ENCODE measurements at regions not wholly inside any gene's neighbourhood (a gene's known extent, or its start where the extent isn't known, plus 50 kb on each side); places are given as distances from the start of the nearest gene placed in this dataset.
"Not testable (repeated sequence)": the region's sequence is repeated elsewhere in the genome, so short reads cannot be mapped to it uniquely, and the experiment has no call there.

- ATAC-seq (no peak), DNase-seq (no peak)
- Mint-ChIP-seq H3K9me3 (ENCODE audit: low read depth) (no peaks in the 10 kb centered on the region), H3K36me3 (ENCODE audit: low read depth) (no peaks in the 10 kb centered on the region), H3K27ac (no peak overlapping the region), H3K4me1 (no peaks in the 10 kb centered on the region), H3K4me3 (no peak overlapping the region), H3K27me3 (peaks cover 9% of the 10 kb centered on the region)
- POLR2A ChIA-PET = interaction anchor here (0.6 kb wide), 1 partner anchor 910 kb away, joined by 3 read pairs; the partner anchor contains the start of gene CITED2
- CTCF ChIA-PET = no interaction called here
- intact Hi-C loops (cut with DNase I, micrococcal nuclease) = no loop called here
Observed at GRCh38 chr6:140284871-140285270, 910.4 kb upstream of the CITED2 start.

DNA sequence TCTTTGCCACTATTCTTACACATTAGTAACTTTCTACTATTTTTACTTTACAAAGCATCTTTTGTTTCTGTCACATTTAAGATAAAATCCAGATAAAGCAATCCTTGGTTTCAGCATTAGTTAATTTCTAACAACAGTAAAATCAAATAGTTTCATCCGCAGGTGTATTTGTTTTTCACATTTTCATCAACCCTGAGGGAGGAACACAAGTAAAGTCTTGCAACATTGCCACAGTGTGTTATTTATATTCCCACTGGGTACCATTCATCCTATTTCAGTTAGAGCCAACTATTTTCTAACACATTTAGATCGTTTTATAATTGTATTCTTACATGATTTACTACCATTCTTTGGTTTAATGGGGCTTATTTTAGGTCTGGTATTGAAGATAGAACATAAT lies 908.7 kb upstream of the CITED2 start:
- no peaks in the 10 kb centered on the region for H3K9me3 Mint-ChIP-seq (ENCODE audit: low read depth)
- ChIA-PET CTCF (interaction anchor here (0.6 kb wide), 1 partner anchor 85 kb away, joined by 4 read pairs; no protein-coding TSS in a partner anchor), POLR2A (no interaction called here)
- intact Hi-C loops (cut with DNase I, micrococcal nuclease) = no loop called here
- DNase-seq (no peak), ATAC-seq (no peak)
- H3K27ac Mint-ChIP-seq = no peak overlapping the region
- peaks cover 5% of the 10 kb centered on the region for H3K27me3 Mint-ChIP-seq
- H3K4me1 Mint-ChIP-seq = no peaks in the 10 kb centered on the region
- no peaks in the 10 kb centered on the region for H3K36me3 Mint-ChIP-seq (ENCODE audit: low read depth)
- H3K4me3 Mint-ChIP-seq = no peak overlapping the region

DNA sequence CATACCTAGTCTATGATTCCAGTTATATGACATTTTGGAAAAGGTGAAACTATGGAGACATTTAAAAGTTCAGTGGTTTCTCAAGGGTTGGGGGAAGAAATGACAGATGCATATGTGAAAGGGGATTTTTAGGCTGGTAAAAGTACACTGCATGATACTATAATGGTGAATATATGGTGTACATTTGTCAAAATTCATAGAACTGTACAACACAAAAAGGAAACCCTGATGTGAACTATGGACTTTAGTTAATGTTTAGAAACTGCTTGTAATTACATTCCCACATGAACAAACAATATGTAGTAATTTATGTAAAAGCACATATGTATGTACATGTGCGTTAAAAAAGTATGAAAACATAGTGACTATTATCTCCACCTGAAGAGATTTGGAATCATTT lies 907.3 kb upstream of the CITED2 start:
- ATAC-seq (no peak), DNase-seq (no peak)
- ChIA-PET CTCF (no interaction called here), POLR2A (no interaction called here)
- Mint-ChIP-seq H3K36me3 (ENCODE audit: low read depth) (no peaks in the 10 kb centered on the region), H3K27ac (no peak overlapping the region), H3K4me3 (no peak overlapping the region), H3K9me3 (ENCODE audit: low read depth) (no peaks in the 10 kb centered on the region), H3K4me1 (no peaks in the 10 kb centered on the region), H3K27me3 (peaks cover 2% of the 10 kb centered on the region)
- intact Hi-C loops (cut with DNase I, micrococcal nuclease) = no loop called here

DNA sequence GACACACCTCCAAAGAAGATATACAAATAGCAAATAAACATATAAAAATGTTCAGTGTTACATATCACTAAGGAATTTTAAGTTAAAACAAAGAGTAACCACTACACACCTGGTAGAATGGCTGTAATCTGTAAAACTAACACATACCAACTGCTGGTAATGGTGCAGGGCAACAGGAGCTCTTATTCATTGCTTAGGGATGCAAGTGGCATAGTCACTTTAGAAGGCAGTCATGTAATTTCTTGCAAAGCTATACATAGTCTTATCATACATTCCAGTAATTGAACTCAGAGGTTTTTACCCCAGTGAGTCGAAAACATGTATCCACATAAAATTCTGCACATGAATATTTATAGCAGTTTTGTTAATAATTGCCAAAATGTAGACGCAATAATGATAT lies 906.8 kb upstream of the CITED2 start:
- POLR2A ChIA-PET = no interaction called here

GRCh38 chr6:140276719-140277118 lies 902.3 kb upstream of the CITED2 start:
- peaks cover 4% of the 10 kb centered on the region for H3K27me3 Mint-ChIP-seq
- no peak for ATAC-seq
- H3K36me3 Mint-ChIP-seq (ENCODE audit: low read depth) = no peaks in the 10 kb centered on the region
- H3K9me3 Mint-ChIP-seq (ENCODE audit: low read depth) = no peaks in the 10 kb centered on the region
- ChIA-PET POLR2A (no interaction called here), CTCF (no interaction called here)
- H3K4me3 Mint-ChIP-seq = no peak overlapping the region
- no peak overlapping the region for H3K27ac Mint-ChIP-seq
- no peaks in the 10 kb centered on the region for H3K4me1 Mint-ChIP-seq
- intact Hi-C loops (cut with DNase I, micrococcal nuclease) = no loop called here
- no peak for DNase-seq

More for the DNA sequence above, 906.8 kb upstream of the CITED2 start:
- intact Hi-C loops (cut with DNase I, micrococcal nuclease) = no loop called here
- ATAC-seq (no peak), DNase-seq (no peak)
- no peak overlapping the region for H3K4me3 Mint-ChIP-seq
- H3K9me3 Mint-ChIP-seq (ENCODE audit: low read depth) = no peaks in the 10 kb centered on the region
- H3K4me1 Mint-ChIP-seq = no peaks in the 10 kb centered on the region
- CTCF ChIA-PET = no interaction called here
- H3K36me3 Mint-ChIP-seq (ENCODE audit: low read depth) = no peaks in the 10 kb centered on the region
- peaks cover 2% of the 10 kb centered on the region for H3K27me3 Mint-ChIP-seq
- H3K27ac Mint-ChIP-seq = no peak overlapping the region

- H3K36me3 Mint-ChIP-seq (ENCODE audit: low read depth) = no peaks in the 10 kb centered on the region
- ATAC-seq = no peak
- POLR2A ChIA-PET = no interaction called here
Observed at GRCh38 chr6:140276133-140276532, 901.7 kb upstream of the CITED2 start.

DNA sequence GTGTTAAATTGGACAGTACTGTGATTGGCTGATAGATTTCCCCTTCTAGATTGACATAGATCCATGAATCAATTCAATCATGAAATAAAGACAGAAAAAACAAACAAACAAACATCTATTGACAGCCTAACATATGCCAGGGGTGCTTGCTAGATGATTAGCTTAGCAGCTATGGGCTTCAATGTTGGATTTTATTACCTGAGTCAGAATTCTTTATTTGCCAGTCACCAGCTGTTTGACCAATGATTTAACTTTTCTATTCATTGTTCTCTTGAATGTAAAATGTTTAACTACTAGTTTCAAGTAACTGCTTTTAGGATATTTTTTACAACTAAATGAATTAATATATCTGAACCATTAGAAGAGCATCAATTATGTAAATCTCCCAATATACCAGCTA lies 901.3 kb upstream of the CITED2 start:
- no peaks in the 10 kb centered on the region for H3K36me3 Mint-ChIP-seq (ENCODE audit: low read depth)
- H3K4me3 Mint-ChIP-seq = no peak overlapping the region
- peaks cover 4% of the 10 kb centered on the region for H3K27me3 Mint-ChIP-seq
- CTCF ChIA-PET = no interaction called here
- H3K27ac Mint-ChIP-seq = no peak overlapping the region
- H3K4me1 Mint-ChIP-seq = no peaks in the 10 kb centered on the region
- ATAC-seq (no peak), DNase-seq (no peak)
- no peaks in the 10 kb centered on the region for H3K9me3 Mint-ChIP-seq (ENCODE audit: low read depth)
- POLR2A ChIA-PET = no interaction called here
- intact Hi-C loops (cut with DNase I, micrococcal nuclease) = no loop called here

More at GRCh38 chr6:140276133-140276532, 901.7 kb upstream of the CITED2 start:
- Mint-ChIP-seq H3K9me3 (ENCODE audit: low read depth) (no peaks in the 10 kb centered on the region), H3K27me3 (peaks cover 4% of the 10 kb centered on the region), H3K4me1 (no peaks in the 10 kb centered on the region), H3K27ac (no peak overlapping the region), H3K4me3 (no peak overlapping the region)
- DNase-seq = no peak
- CTCF ChIA-PET = no interaction called here
- intact Hi-C loops (cut with DNase I, micrococcal nuclease) = no loop called here

GRCh38 chr6:140274548-140274947 lies 900.1 kb upstream of the CITED2 start:
- H3K4me1 Mint-ChIP-seq = no peaks in the 10 kb centered on the region
- no peak for DNase-seq

DNA sequence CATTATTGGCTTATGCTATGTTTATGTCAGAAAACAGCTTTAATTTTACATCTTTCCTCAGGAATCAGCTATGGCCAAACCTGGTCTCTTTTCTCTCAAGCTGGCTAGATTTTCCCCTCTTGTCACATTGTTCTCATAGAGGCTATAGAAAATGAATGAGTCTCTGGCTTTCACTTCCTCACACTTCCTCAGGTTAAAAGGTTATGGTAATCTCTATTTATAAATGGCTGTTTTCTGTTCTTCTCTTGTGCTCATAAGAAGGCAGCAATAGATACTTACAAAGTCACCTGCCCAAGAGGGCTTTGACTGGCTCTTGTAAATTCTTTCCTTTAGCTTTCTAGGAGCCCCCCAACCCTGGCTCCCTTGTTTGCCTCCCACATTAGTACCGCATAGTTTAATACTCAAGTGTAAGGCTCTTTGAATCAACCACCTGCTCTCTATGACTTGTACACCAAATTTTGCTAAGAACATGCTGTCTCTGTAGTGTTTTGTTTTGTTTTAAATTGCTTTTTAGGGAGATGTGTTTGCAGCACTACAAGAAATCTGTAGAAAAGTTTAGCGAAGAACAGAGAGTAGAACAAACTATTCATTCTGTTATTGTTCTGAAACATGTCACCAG lies 897.4 kb upstream of the CITED2 start:
- POLR2A ChIA-PET = no interaction called here
- Mint-ChIP-seq H3K4me1 (no peaks in the 10 kb centered on the region), H3K9me3 (ENCODE audit: low read depth) (no peaks in the 10 kb centered on the region), H3K27ac (no peak overlapping the region), H3K4me3 (no peak overlapping the region), H3K36me3 (ENCODE audit: low read depth) (no peaks in the 10 kb centered on the region), H3K27me3 (peaks cover 2% of the 10 kb centered on the region)
- CTCF ChIA-PET = interaction anchor here (0.6 kb wide), 1 partner anchor 342 kb away, joined by 3 read pairs; no protein-coding TSS in a partner anchor
- ATAC-seq (no peak), DNase-seq (no peak)
- intact Hi-C loops (cut with DNase I, micrococcal nuclease) = no loop called here

More at GRCh38 chr6:140274548-140274947, 900.1 kb upstream of the CITED2 start:
- no peak for ATAC-seq
- Mint-ChIP-seq H3K9me3 (ENCODE audit: low read depth) (no peaks in the 10 kb centered on the region), H3K27me3 (peaks cover 2% of the 10 kb centered on the region), H3K4me3 (no peak overlapping the region), H3K36me3 (ENCODE audit: low read depth) (no peaks in the 10 kb centered on the region), H3K27ac (no peak overlapping the region)
- CTCF ChIA-PET = no interaction called here
- POLR2A ChIA-PET = no interaction called here
- intact Hi-C loops (cut with DNase I, micrococcal nuclease) = no loop called here

DNA sequence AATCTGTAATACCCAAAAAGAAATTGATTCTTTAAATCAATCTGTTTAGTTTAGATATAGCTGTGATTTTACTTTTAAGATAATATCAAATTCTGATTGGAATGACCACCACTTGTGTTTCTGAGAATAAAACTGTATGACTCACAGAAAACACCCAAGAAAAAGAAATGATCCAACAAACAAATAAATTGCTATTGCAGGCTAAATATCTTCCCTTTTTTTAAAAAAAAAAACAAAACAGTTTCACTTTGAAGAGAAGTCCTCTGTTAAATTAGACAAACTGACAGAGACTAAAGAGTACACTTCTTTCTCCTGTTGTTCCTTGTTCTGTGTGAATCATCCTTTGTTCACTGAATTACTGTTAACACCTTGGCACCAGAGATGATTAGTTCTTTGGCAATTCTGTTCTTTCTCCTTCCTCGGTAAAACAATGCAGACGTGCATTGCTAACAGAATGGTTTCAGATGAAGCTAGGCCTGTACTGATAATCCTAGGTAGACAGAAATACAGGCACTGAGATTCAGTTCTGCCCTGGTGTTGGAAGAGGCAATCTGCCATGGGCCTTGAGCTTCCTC lies 895.2 kb upstream of the CITED2 start:
- POLR2A ChIA-PET = no interaction called here
- no peaks in the 10 kb centered on the region for H3K9me3 Mint-ChIP-seq (ENCODE audit: low read depth)
- CTCF ChIA-PET = no interaction called here
- H3K27me3 Mint-ChIP-seq = peaks cover 2% of the 10 kb centered on the region
- no peak for ATAC-seq
- no peak for DNase-seq
- H3K4me1 Mint-ChIP-seq = no peaks in the 10 kb centered on the region
- no peak overlapping the region for H3K27ac Mint-ChIP-seq
- no peak overlapping the region for H3K4me3 Mint-ChIP-seq
- intact Hi-C loops (cut with DNase I, micrococcal nuclease) = no loop called here
- no peaks in the 10 kb centered on the region for H3K36me3 Mint-ChIP-seq (ENCODE audit: low read depth)

- Mint-ChIP-seq H3K27ac (no peak overlapping the region), H3K4me3 (no peak overlapping the region), H3K36me3 (ENCODE audit: low read depth) (no peaks in the 10 kb centered on the region), H3K9me3 (ENCODE audit: low read depth) (no peaks in the 10 kb centered on the region), H3K4me1 (no peaks in the 10 kb centered on the region), H3K27me3 (peaks cover 2% of the 10 kb centered on the region)
- POLR2A ChIA-PET = no interaction called here
- DNase-seq (no peak), ATAC-seq (no peak)
- intact Hi-C loops (cut with DNase I, micrococcal nuclease) = no loop called here
- CTCF ChIA-PET = no interaction called here
Observed at GRCh38 chr6:140264431-140264830, 890.0 kb upstream of the CITED2 start.

DNA sequence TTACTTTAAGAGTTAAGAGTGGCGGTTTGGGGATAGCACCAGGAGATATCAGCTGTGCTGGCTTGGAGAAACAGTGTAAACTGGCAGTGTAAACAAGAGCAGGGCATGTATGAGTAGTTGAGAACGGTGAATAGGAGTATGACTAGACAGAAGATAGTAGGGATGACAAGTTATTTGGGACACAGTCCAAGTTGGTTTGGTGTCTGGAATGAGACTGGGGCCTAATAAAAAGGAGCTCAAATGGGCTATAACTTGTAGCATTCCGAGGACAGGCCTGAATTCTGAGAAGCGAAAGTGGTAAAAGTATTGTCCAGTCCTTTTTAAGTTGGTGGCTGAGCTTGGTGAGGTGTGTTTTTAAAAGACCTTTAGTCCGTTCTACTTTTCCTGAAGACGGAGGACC lies 883.9 kb upstream of the CITED2 start:
- H3K4me1 Mint-ChIP-seq; ATAC-seq; DNase-seq; H3K9me3 Mint-ChIP-seq (ENCODE audit: low read depth); POLR2A ChIA-PET; H3K27me3 Mint-ChIP-seq; H3K27ac Mint-ChIP-seq; H3K4me3 Mint-ChIP-seq; intact Hi-C loops (cut with DNase I, micrococcal nuclease); CTCF ChIA-PET; H3K36me3 Mint-ChIP-seq (ENCODE audit: low read depth): not testable (repeated sequence)
